LNCAP (cell line): ENCODE measurements at regions not wholly inside any gene's neighbourhood (a gene's known extent, or its start where the extent isn't known, plus 50 kb on each side); places are given as distances from the start of the nearest gene placed in this dataset.

ENCODE experiments used
- CTCF ChIP-seq: fragments of 450-650 bp; IDR thresholded peaks from 2 replicates; pipeline ENCODE4 v1.5.1; 2017; ENCODE audit warnings: mild to moderate bottlenecking

DNA sequence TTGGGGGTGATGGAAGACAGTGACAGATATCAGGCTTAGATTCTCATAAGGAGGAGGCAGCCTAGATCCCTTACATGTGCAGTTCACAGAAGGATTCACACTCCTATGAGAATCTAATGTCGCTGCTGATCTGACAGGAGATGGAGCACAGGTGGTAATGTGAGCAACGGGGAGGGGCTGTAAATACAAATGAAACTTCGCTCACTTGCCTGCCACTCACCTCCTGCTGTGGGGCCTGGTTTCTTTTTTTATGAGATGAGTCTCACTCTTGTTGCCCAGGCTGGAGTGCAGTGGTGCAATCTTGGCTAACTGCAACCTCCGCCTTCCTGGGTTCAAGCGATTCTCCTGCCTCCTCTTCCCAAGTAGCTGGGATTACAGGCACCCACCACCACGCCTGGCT is 258.6 kb downstream of the EN1 start:
- no peak for TF ChIP-seq CTCF

DNA sequence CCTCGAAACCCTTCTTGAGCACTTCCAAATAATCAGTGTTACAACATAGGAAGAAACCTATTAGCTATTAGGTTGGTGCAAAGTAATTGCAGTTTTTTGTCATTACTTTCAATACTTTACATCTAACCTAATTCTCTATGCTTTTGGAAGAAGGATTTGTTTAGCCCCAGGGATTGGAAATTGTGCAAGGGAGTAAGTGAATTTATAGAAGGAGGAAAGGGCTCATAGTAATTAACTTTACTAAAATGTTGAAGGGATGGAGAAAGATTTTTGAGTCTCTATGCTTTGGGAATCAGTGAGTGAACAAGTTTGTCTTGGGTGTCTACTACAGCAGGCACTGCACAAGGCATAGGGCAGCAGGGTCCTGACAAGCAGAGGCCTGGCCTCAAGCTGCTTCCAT is 261.1 kb downstream of the EN1 start:
- no peak for TF ChIP-seq CTCF

DNA sequence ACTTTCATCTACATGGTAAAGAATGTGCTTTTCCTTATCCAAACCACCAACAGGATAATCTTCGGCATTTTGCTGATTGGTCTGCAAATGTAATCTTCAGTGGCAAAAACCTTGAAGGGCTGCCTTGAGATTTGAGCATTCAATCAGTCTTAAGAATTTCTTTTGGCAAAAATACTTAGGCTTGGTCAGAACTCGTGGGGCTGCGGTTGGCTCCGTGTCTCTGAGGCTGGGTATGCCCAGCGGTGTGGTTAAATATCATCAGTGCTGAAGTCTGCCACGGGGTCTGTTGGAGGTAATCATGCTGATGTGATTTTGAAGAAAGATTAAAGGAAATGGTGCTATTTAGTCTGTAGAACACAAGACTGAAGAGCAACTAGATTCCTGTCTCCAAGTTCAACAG is 262.6 kb downstream of the EN1 start:
- no peak for TF ChIP-seq CTCF

GRCh38 chr2:118584062-118584749 is 263.2 kb downstream of the EN1 start:
- TF ChIP-seq CTCF: no peak

GRCh38 chr2:118582058-118582457 is 265.4 kb downstream of the EN1 start:
- no peak for TF ChIP-seq CTCF

DNA sequence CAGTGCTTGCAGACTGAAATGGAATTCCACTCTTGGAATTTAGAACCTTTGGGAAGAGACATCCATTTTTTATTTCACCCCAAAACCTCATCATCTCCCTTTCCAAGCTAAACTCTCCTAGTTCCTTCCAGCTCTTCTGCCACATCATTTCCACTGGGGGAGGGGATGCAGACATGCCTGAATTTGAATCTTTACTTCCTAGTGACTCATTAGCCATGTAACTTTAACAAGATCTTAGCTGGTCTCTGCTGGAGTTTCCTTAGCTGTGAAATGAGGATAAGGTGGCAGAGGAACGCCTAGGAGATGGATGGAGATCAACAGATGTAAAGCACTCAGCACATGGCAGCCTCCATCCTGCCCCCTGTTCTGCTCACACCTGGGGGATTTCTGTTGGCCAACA is 266.8 kb downstream of the EN1 start:
- no peak for TF ChIP-seq CTCF

DNA sequence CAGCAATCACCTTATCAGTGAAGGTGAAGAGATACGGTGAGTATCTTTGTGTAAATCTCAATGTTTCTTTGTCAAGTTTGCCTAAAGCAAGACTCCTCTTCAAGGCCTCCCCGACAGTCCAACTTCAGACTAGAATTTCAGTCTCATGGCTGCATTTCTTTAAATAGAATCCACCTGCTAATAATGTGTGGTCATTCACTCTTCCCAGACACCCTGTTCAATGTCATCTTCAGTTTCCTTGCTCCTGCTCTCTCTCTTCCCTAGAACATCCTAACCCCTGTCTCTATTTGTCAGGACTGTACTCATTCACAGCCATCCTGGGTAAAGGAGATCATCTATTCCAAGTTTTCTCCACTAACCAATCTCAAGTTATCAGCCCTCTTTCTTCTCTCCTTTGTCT is 267.3 kb downstream of the EN1 start:
- no peak for TF ChIP-seq CTCF

- TF ChIP-seq CTCF: no peak
Observed at GRCh38 chr2:118577202-118577601, 270.2 kb downstream of the EN1 start.
